GM19324 (cell line): ENCODE measurements at regions not wholly inside any gene's neighbourhood (a gene's known extent, or its start where the extent isn't known, plus 50 kb on each side); places are given as distances from the start of the nearest gene placed in this dataset.

Experiments
- ATAC-seq: cut with Tn5 transposase; IDR thresholded peaks from one replicate; pipeline ENCODE4 v1.9.1; 2021; ENCODE audit warnings: mild to moderate bottlenecking, moderate library complexity; ENCODE audit not compliant: unreplicated experiment, low FRiP score

GRCh38 chr3:72336821-72337479, 511.3 kb downstream of the SHQ1 start:
- ATAC-seq: no peak

- no peak for ATAC-seq
Observed at GRCh38 chr3:72336114-72336651, 512.1 kb downstream of the SHQ1 start.

DNA sequence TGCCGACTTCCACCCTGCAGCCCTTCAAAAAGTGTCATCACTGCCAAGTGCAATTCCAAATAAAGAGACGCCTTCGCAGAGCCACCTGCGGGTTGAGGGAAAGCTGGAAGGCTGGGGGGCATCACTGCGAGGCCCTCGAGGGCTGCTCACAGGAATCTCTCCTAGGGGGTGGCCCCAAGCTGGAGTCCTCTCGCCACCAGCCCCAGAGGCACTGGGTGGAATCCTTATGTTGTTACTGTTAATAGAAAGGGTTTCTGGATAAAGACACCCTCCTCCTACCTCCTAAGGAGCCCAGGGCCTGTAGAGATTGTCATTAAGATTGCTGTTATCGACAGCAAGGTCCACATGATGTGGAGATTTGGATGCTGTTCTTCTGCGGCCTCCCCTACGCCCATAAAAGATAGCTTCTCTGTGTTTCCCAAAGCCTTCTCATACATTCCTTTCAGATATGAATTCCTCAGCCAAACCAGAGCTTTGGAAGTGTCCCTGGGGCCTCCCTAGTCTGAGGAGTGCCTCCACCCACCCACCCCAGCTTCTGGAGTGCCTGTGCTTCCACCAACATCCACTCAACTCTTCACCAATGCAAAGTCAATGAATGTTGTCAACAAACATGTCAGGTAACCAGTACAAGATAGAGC, 512.7 kb downstream of the SHQ1 start:
- no peak for ATAC-seq

DNA sequence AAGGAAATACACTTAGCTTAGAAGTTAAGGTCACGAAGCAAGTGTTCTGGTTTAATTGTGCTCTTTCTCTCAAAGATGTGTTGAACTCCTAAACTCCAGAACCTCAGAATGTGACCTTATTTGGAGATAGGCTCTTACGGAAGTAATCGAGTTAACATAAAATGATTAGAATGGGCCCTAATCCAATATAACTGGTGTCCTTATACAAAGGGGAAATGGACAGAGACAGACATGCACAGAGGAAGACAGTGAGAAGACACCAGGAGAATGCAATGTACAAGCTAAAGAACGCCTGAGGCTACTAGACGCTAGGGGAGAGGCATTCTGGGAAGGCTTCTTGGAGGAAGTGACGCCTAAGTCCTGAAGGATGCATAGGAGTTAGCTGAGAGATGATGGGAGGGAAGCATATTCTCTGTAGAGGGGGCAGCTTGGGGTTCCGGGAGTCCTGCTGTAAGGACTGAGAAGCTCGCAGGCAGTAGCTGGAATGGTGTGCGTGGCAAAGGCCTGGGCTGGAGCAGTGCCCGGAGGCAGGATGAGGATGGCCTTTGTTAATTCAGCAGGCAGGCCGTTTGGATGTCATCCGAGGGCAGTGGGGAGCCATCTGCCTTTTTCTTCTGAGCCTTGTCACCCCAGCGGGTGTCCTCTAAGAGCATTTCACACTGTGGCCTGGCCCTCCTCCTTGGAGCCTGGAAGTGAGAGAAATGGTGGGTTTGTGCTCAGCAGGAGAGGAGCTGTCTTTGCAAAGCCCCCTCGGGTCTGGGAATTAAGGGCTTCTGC, 513.4 kb downstream of the SHQ1 start:
- no peak for ATAC-seq

DNA sequence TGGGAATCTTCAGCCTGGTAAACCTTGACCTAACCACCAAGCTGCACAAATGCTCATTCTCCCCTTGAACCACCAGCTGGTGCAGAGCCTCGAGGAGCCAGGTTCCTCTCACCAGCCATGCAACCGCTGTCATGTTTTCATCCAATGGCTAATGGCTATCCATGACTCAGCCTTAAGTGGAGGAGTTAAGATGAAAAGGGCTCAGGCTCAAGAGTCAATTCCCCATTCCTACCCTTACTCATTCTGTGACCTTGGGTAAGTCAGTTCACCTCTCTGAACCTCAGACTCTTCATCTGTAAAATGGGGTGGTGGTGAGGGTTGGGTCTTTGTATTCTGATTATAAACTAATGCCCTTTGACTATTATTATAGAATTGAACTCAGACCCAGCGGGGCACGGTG, 515.6 kb downstream of the SHQ1 start:
- ATAC-seq: no peak

GRCh38 chr3:72332036-72332435, 516.2 kb downstream of the SHQ1 start:
- no peak for ATAC-seq

DNA sequence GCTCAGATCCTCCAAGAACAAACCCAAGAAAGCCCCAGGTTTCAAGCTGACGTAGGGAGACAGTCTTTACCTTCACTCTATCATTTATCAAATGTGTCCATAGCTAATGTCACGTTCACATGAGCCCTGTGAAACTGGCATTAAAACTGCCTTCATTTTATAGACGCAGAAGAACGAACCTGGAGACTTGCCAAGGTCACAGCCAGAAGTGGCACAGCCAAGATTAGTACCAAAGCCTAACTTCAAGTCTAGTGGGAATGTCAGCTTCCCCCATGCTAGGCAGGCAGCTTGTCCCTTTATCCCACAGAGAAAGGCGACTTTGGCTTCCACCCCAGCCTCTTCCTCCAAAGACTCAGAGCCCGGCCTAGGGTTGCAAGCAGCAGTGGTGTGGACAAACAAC, 517.2 kb downstream of the SHQ1 start:
- no peak for ATAC-seq

DNA sequence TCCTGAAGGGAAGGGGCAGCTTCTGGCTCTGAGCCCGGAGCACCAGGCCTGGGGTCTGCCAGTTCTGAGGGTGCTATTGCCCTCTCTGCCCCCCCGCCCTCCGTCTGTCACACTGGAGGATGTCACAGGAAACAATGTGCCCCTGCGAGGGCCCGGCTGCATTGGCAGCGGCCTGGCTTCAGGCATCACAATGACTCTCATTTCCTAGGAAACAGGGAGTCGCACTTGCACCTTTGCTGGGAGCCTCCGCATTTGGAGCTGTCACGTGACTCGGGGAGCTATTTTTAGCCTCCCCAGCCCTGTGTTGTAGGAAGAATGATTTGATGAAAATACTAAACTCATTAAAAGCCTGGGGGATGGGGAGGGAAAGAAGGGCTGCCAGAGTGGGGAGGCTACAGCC, 518.9 kb downstream of the SHQ1 start:
- ATAC-seq: no peak

- no peak for ATAC-seq
Observed at GRCh38 chr3:72328755-72329277, 519.4 kb downstream of the SHQ1 start.

DNA sequence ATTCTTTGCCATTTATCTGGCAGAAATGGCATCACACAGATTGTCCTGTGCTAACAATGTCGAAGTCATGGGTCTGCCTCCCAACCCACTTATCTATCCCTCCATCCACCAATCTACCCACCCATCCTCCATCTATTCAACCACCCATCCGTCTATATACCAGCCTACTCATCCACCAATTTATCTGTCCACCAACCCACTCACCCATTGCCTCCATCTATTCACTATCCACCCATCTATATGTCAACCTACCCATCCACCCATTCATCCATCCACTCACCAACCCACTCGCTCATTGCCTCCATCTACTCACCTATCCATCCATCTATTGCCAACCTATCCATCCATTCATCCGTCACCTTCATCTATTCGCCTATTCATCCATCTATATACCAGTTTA, 521.2 kb downstream of the SHQ1 start:
- ATAC-seq: no peak

- no peak for ATAC-seq
Observed at GRCh38 chr3:72324253-72324811, 523.9 kb downstream of the SHQ1 start.

DNA sequence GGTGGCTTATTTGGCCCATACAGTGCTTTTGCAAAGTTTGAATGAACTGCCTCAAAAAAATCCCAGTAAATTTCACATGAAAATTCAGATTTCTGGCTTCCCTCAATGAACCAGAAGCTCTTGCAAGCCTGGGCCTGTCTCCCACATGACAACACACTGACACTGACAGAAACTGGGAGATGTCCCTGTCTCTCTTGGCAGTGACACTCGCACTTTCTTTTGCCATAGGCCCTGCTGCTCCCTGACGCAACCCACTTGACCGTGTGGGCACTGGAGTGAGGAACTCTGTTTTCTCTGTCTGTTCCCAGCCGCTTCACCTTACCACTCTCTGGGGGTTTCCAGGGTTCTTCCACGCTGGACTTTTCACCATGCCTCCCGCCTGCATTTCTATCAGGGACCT, 524.5 kb downstream of the SHQ1 start:
- ATAC-seq: no peak

DNA sequence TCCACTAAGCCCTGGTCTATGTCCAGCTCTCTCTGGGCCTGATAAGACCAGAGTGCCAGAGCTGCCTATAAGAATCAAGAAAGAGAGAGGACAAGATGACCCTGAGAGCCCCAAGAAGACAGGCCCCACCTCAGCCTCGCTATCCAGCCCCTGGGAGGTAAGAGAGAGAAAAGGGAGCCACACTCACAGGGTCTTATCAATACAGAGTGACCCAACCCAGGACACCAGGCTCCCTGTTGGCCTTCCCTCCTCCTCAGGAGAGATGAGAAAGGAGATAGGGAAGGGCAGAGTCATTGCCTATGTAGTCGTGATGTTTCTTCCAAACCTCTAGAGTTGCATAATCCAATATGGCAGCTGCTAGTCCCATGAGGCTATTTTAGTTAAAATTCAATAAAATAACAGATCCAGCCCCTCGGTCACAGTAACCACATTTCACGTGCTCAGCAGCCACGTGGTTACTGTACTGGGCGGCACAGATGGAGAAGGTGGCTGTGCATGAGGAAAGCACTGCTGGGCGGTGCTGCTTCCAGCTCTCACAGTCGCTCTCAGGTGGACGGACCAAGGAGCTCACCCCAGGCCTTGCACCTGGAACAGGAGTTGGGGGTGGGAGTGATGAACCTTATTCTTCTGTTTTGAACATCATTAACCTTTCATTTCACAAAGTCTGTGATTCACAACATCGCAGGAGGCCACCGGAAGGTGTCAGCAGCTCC, 525.8 kb downstream of the SHQ1 start:
- ATAC-seq: no peak

GRCh38 chr3:72320955-72321303, 527.3 kb downstream of the SHQ1 start:
- ATAC-seq: no peak

DNA sequence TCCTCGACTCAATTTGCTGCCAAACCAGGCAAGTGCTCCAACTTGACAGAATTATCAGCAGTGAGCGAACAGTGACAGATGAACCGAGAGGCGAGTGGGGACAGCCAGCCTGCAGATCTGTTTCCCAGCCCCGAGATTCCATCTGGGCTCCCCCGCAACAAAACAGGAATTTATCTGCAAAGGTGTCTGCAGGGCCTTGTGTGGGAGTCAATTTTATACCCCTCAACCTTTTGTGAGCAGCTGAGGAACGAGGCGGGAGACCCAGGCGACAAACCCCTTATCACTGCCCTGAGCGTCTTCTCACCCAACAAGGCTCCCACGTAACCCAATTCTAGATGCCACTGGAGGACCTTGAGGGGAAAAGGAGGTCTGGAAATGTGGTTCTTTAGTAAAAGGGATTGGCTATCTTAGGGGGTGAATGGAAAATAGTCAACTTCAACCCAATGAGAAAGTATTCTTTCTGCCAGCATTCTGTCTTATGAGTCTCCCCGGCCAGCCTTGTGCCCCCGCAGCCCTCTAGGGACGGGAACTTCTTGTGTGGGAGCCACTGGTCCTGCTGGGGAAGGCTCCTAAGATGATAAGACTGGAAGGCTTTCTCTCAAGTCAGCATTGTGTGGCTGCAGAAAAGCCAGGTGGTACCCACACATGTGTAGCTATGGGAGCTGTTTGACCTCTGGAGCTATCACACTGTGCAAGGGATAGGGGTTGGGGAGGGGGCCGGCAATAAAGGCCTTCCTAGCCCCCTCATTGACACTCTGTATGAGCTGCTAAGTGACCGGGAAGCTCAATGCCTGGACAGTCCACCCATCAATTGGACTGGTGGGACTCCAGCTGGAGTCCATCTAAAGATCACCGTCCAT, 527.9 kb downstream of the SHQ1 start:
- no peak for ATAC-seq

DNA sequence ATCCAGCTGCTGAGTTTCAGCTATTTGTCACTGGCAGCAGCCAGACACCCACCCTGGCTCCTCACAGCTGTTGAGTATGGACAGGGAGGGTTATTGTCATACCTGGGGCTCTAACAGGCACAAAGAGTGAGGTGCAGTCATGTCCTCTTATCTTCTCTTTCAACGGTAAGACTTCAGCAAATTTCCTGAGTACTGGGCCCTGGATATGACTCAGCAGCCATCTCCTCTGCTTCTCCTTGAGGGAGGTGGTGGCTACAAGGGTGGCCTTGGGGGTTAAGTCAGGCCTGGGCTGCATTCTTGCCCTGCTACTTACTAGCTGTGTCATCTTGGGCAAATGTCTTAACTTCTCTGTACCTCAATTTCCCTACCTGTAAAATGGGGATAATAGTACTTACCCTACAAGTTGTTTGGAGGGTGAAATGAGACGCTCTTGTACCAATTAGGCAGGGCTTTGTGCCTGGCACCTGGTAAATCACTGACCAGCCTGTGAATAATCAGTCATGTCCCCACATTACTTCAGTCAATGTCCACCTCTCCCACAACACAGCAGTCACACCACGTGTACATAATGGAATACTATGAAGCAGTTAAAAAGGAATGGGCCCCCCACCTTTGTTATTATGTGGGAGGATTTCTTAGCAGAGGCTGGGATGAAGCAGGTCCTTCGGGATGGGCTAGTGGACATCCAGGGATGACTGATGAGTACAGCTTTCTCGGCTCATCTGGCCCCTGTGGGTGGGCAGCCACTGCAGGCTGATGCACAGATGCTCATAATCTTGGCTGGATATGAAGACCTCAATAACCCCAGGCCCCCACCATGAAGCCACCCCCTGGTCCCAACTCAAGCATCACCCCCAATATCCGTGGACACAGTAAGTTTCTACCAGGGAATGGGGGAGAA, 528.8 kb downstream of the SHQ1 start:
- no peak for ATAC-seq

DNA sequence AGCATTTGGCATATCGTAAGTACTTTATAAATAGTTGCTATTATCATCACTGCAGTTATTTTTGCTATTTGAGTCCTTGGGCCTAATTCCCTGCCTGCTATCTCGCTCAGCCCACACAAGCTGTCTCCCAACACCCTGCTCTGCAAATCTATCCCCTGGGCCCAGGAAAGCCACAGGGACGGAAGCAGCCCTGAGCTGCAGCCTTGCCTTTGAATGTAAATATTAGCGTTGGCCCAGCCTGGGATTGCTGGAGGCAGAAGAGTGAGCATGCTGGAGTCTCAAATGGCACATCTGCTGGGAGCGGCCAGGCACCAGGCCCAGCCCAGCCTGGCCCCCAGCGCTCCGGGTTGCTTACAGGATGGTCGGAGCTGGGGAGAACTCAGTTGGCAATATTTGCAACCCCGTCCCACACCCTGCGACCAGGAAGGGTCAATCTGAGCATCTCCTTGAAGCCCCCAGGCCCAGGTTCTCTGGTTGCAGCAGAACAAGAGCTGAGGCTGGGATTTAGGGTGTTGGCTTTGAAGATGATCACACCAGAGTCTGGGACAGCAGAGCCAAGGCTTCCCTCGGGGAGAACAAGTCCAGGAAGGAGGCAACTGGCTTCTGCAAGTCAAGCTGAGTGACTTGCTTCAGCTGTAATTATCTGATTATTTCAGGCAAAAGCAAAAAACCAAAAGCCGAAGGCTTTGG, 529.6 kb downstream of the SHQ1 start:
- no peak for ATAC-seq

DNA sequence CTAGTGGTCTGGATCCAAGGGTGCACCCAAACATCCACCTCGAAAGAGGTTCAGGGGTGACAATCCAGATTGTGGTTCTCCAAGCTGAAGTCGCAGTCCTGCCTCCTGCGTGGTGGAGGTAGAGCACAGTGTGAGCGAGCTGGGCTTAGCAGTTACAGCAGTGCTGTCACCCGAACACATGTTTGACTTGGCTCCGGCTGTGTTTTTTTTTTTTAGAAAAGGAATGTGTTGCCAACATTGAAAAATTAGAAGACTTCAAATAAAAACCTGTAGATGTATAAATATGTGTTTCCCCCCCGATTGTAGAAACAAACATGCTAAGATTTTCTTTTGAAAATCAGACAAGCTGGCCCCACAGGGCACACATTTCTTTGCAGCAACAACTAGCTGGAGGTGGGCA, 530.8 kb downstream of the SHQ1 start:
- no peak for ATAC-seq
